DND-41 (cell line): ENCODE measurements at regions not wholly inside any gene's neighbourhood (a gene's known extent, or its start where the extent isn't known, plus 50 kb on each side); places are given as distances from the start of the nearest gene placed in this dataset.

Experiments used
- ATAC-seq: fragments of 200-7000 bp; cut with Tn5 transposase; 3 replicates; pipeline ENCODE4 v1.9.1; 2021; ENCODE audit warnings: low read depth; ENCODE audit not compliant: insufficient read depth
- DNase-seq: peaks from one replicate; pipeline ENCODE4 v3.0.0-alpha.2; 2020
- H2AFZ ChIP-seq: 2 replicates; pipeline ENCODE4 v1.6.0; 2012; ENCODE audit warnings: low read depth, low read length
- H3K27ac ChIP-seq: 2 replicates; pipeline ENCODE4 v1.5.1; 2012; ENCODE audit warnings: low read length, inconsistent platforms
- H3K27me3 ChIP-seq: fragments of 200-600 bp; sonication (generic); 2 replicates; pipeline ENCODE4 v1.6.0; 2012; ENCODE audit warnings: low read length, mild to moderate bottlenecking, inconsistent platforms; ENCODE audit not compliant: insufficient read depth, poor library complexity
- H3K36me3 ChIP-seq: 2 replicates; pipeline ENCODE4 v1.5.1; 2012; ENCODE audit warnings: low read length, inconsistent platforms; ENCODE audit not compliant: insufficient read depth
- H3K4me1 ChIP-seq: 2 replicates; pipeline ENCODE4 v1.5.1; 2012; ENCODE audit warnings: mild to moderate bottlenecking, low read length; ENCODE audit not compliant: insufficient read depth
- H3K4me2 ChIP-seq: 2 replicates; pipeline ENCODE4 v1.6.0; 2012; ENCODE audit warnings: mild to moderate bottlenecking, moderate library complexity, low read length, inconsistent platforms; ENCODE audit not compliant: insufficient read depth
- H3K4me3 ChIP-seq, 2 experiments: fragments of 200-600 bp in 1 of 2; shearing (Covaris generic) in 1 of 2; 2 replicates each; pipeline ENCODE4 v1.5.1; 2012 to 2016; ENCODE audit warnings: inconsistent platforms in 2 of 2, low read length in 2 of 2, mild to moderate bottlenecking in 2 of 2, low read depth in 1 of 2, moderate library complexity in 1 of 2
- H3K79me2 ChIP-seq: 2 replicates; pipeline ENCODE4 v1.6.0; 2012; ENCODE audit warnings: low read length, inconsistent platforms; ENCODE audit not compliant: insufficient read depth
- H3K9ac ChIP-seq: 2 replicates; pipeline ENCODE4 v1.6.0; 2012; ENCODE audit warnings: low read depth, mild to moderate bottlenecking, inconsistent platforms, low read length, moderate library complexity
- H3K9me3 ChIP-seq: 2 replicates; pipeline ENCODE4 v1.5.1; 2012; ENCODE audit warnings: low read length, moderate library complexity, mild to moderate bottlenecking, inconsistent platforms; ENCODE audit not compliant: insufficient read depth, severe bottlenecking
- H4K20me1 ChIP-seq: 2 replicates; pipeline ENCODE4 v1.6.0; 2012; ENCODE audit warnings: low read length; ENCODE audit not compliant: insufficient read depth
- EZH2 ChIP-seq: IDR thresholded peaks from 3 replicates; pipeline ENCODE4 v1.6.1; 2012; ENCODE audit warnings: borderline replicate concordance, low read depth, mild to moderate bottlenecking, moderate library complexity, low read length, inconsistent platforms; ENCODE audit not compliant: severe bottlenecking
- TF ChIP-seq, protein P1 (sequence below): IDR thresholded peaks from 2 replicates; pipeline ENCODE4 v1.5.1; 2012; ENCODE audit warnings: borderline replicate concordance, low read length, moderate library complexity, mild to moderate bottlenecking; ENCODE audit not compliant: poor library complexity, severe bottlenecking; ENCODE audit errors: extremely low read depth

GRCh38 chr18:73283788-73284187 is 416.0 kb upstream of the NETO1 start:
- H3K4me1 ChIP-seq = no peaks in the 10 kb centered on the region
- H4K20me1 ChIP-seq = no peaks in the 10 kb centered on the region
- H3K4me3 ChIP-seq = no peak overlapping the region
- H3K9me3 ChIP-seq = no peaks in the 10 kb centered on the region
- H3K27ac ChIP-seq = no peak overlapping the region
- no peaks in the 10 kb centered on the region for H3K36me3 ChIP-seq
- H3K27me3 ChIP-seq = no peaks in the 10 kb centered on the region
- no peak overlapping the region for H2AFZ ChIP-seq
- no peak overlapping the region for H3K4me2 ChIP-seq
- no peak for TF ChIP-seq EZH2
- TF ChIP-seq, protein P1, sequence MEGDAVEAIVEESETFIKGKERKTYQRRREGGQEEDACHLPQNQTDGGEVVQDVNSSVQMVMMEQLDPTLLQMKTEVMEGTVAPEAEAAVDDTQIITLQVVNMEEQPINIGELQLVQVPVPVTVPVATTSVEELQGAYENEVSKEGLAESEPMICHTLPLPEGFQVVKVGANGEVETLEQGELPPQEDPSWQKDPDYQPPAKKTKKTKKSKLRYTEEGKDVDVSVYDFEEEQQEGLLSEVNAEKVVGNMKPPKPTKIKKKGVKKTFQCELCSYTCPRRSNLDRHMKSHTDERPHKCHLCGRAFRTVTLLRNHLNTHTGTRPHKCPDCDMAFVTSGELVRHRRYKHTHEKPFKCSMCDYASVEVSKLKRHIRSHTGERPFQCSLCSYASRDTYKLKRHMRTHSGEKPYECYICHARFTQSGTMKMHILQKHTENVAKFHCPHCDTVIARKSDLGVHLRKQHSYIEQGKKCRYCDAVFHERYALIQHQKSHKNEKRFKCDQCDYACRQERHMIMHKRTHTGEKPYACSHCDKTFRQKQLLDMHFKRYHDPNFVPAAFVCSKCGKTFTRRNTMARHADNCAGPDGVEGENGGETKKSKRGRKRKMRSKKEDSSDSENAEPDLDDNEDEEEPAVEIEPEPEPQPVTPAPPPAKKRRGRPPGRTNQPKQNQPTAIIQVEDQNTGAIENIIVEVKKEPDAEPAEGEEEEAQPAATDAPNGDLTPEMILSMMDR = no peak
- H3K9ac ChIP-seq = no peak overlapping the region
- H3K79me2 ChIP-seq = no peaks in the 10 kb centered on the region
- DNase-seq (no peak), ATAC-seq (no peak)

- DNase-seq (no peak), ATAC-seq (no peak)
- Histone ChIP-seq H3K27ac (no peak overlapping the region), H4K20me1 (no peaks in the 10 kb centered on the region), H3K36me3 (no peaks in the 10 kb centered on the region), H2AFZ (no peak overlapping the region), H3K4me1 (no peaks in the 10 kb centered on the region), H3K4me3 (no peak overlapping the region), H3K9ac (no peak overlapping the region), H3K9me3 (no peaks in the 10 kb centered on the region), H3K27me3 (no peaks in the 10 kb centered on the region), H3K4me2 (no peak overlapping the region), H3K79me2 (no peaks in the 10 kb centered on the region)
- TF ChIP-seq, protein P1 = no peak
- no peak for TF ChIP-seq EZH2
Observed at GRCh38 chr18:73283032-73283431, 415.2 kb upstream of the NETO1 start.

GRCh38 chr18:73279498-73279897 is 411.7 kb upstream of the NETO1 start:
- H3K4me3 ChIP-seq = no peak overlapping the region
- H3K27me3 ChIP-seq = no peaks in the 10 kb centered on the region
- H3K27ac ChIP-seq = no peak overlapping the region
- TF ChIP-seq, protein P1 = no peak
- TF ChIP-seq EZH2 = no peak
- ATAC-seq = no peak
- no peaks in the 10 kb centered on the region for H3K4me1 ChIP-seq
- H4K20me1 ChIP-seq = no peaks in the 10 kb centered on the region
- H3K9me3 ChIP-seq = no peaks in the 10 kb centered on the region
- no peaks in the 10 kb centered on the region for H3K36me3 ChIP-seq
- H3K79me2 ChIP-seq = no peaks in the 10 kb centered on the region
- H2AFZ ChIP-seq = no peak overlapping the region
- no peak overlapping the region for H3K9ac ChIP-seq
- H3K4me2 ChIP-seq = no peak overlapping the region
- no peak for DNase-seq
